GM12865 (cell line): ENCODE measurements at regions not wholly inside any gene's neighbourhood (a gene's known extent, or its start where the extent isn't known, plus 50 kb on each side); places are given as distances from the start of the nearest gene placed in this dataset.
"Not testable (repeated sequence)": the region's sequence is repeated elsewhere in the genome, so short reads cannot be mapped to it uniquely, and the experiment has no call there.

Source experiments
- DNase-seq: peaks from one replicate; pipeline ENCODE4 v3.0.0; 2010; ENCODE audit warnings: low read depth
- H3K4me3 ChIP-seq: 2 replicates; pipeline ENCODE4 v1.5.1; 2011; ENCODE audit warnings: mild to moderate bottlenecking, low read depth, low read length, control low read depth
- CTCF ChIP-seq: IDR thresholded peaks from 2 replicates; pipeline ENCODE4 v1.5.1; 2011; ENCODE audit warnings: low read length, control low read depth, low read depth, inconsistent platforms; ENCODE audit not compliant: insufficient read depth; ENCODE audit errors: missing control alignments

DNA sequence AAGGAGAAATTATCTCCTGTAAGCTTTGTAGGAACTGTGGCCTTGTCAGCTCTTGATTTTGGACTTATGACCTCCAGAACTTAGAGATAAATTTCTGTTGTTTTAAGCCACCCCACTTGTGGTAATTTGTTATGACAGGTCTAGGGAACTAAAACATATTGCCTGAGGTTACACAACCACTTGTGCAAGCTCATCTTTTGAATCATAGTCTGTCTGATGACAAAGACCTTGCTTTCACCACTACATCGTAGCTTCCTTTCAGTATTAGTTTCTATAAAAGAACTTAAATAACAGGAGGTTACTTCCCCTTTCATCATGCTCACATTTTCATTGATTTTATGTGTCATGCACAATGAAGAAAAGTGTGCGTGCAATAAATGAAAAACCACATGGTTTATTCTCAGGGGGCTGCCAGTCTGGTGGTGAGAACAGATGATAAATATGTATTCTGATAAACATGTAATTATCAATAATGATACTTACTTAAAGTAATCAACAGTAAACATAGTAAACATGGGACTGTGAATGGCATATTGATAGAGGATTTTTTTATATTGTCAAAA lies 690.0 kb upstream of the HS3ST1 start:
- DNase-seq: peak; percentile 1
- no peak overlapping the region for H3K4me3 ChIP-seq
- no peak for TF ChIP-seq CTCF

DNA sequence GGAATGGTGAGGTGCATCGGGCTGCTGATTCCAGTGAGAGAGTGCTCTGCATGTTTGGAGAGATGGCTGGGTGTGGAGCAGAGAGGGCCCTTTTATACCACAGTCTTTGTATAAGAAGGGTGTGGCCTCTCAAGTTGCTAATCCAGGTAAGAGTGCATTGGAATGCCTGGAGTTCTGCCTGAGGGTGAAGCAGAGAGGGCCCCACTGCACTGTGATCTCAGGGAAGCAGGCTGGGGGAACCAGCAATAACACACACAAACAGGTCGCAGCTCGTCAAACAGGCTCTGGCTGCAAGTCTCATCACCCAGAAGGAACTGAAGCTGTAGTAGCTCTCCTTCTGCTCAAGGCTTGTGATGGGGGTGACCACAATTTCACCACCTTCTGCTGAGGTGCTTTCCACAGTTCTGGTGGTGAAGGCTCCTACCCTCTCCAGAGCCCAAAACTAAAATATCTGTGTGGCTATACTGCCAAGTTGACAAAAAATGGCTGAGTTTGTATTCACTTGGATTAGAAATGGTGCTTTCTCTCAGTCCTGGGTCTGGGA lies 687.4 kb upstream of the HS3ST1 start:
- H3K4me3 ChIP-seq: no peak overlapping the region
- no peak for DNase-seq

DNA sequence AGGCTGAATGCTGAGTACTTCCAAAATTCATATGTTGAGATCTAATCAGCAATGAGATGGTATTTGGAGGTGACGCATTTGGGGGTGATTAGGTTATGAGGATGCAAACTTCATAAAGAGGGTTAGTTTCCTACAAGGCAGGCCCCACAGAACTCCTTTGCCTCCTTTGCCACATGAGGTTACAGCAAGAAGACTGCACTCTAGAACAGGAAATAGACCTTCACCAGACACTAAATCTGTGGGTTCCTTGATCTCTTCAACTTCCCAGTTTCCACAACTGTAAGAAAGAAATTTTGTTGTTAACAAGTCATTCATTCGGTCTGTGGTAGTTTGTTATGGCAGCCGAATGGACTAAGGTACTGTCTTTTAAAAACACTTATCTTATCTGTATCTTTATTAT lies 681.9 kb upstream of the HS3ST1 start:
- no peak for DNase-seq
- no peak for TF ChIP-seq CTCF

More for the DNA sequence above, 687.4 kb upstream of the HS3ST1 start:
- TF ChIP-seq CTCF: no peak

DNA sequence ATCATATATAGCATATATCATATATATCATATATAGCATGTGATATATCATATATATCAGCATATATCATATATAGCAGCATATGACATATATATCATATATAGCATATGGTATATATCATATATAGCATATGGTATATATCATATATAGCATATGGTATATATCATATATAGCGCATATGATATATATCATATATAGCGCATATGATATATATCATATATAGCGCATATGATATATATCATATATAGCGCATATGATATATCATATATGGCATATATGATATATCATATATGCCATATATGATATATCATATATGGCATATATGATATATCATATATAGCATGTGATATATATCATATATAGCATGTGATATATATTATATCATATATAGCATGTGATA lies 680.4 kb upstream of the HS3ST1 start:
- H3K4me3 ChIP-seq, DNase-seq: not testable (repeated sequence)

More for the DNA sequence above, 681.9 kb upstream of the HS3ST1 start:
- no peak overlapping the region for H3K4me3 ChIP-seq

GRCh38 chr4:12105519-12105918 lies 676.8 kb upstream of the HS3ST1 start:
- TF ChIP-seq CTCF: no peak
- DNase-seq: no peak
- no peak overlapping the region for H3K4me3 ChIP-seq

DNA sequence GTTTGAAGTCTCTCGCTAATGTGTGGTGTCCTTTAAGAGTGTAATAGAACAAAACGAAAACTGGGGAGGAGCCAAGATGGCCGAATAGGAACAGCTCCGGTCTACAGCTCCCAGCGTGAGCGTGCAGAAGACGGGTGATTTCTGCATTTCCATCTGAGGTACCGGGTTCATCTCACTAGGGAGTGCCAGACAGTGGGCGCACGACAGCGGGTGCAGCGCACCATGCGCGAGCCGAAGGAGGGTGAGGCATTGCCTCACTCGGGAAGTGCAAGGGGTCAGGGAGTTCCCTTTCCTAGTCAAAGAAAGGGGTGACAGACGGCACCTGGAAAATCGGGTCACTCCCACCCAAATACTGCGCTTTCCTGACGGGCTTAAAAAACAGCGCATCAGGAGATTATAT lies 661.2 kb upstream of the HS3ST1 start:
- not testable (repeated sequence) for DNase-seq

DNA sequence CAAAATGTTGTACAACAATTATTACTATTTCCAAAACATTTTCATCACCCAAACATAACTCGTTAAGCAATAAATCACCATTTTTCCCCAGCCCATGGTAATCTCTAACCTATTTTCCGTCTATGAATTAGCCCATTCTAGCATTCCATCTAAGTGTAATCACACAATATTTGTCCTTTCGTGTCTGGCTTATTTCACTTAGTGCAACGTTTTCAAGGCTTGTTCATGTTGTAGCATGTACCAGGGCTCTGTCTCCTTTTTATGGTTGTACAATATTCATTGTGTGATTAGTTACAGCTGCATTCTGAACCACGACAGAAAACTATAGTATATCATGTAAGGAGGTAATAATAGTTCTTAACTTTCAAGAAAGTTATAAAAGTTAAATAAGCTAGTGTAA lies 656.0 kb upstream of the HS3ST1 start:
- DNase-seq: no peak
- TF ChIP-seq CTCF: no peak
- H3K4me3 ChIP-seq: no peak overlapping the region

More for the DNA sequence above, 661.2 kb upstream of the HS3ST1 start:
- H3K4me3 ChIP-seq: not testable (repeated sequence)

GRCh38 chr4:12071316-12071715 lies 642.6 kb upstream of the HS3ST1 start:
- DNase-seq: no peak
- no peak for TF ChIP-seq CTCF

More at GRCh38 chr4:12071316-12071715, 642.6 kb upstream of the HS3ST1 start:
- no peak overlapping the region for H3K4me3 ChIP-seq
